ENCODE measurements at regions not wholly inside any gene's neighbourhood (a gene's known extent, or its start where the extent isn't known, plus 50 kb on each side); places are given as distances from the start of the nearest gene placed in this dataset.

DNA sequence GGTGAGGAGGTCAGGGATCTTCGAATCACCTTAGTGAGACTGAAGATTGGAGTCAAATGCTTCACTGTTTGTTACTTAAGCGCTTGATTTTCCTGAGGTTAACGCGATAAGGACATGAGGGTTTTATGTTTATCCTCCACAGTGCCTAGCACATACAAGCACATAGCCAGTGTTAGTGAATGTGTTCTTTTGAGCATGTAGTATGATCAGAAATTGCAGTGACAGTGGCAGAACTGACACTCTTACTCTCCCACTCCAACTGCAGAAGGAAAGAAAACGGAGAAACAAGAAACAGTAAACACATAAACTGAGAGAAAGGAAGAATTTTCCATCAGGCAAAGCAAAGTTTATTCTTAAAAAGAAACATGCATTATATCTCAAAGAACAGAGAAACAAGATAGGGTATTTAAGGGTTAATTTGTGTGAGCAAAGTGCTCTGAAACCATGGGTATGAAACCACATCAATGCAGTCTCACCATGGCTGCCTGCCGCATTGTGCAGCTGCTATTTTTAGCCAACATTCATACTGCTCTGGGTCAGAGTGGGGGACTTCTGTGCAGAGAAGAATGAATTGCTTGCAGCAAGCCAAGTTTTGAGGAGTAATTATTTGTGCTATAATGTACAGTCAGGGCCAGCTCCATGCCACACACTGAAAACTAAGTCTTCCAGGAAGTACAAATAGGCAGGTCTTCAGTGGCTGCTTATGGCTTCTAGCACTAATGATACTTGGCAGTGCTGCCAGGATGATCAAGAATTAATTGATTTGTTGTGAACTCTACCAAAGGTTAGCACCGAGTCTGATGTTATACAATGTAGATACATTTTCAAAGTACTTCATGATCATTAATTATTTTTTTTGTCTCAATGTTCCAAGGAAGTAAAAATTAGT is 152.0 kb downstream of the MACC1 start:
- H3K4me1 ChIP-seq (ENCODE audit: insufficient read depth, low read length, poor library complexity, severe bottlenecking): peaks cover 25% of the 10 kb centered on the region
- peak overlapping the region; percentile 72 for H3K4me2 ChIP-seq (ENCODE audit: low read depth, low read length, poor library complexity, severe bottlenecking)
- peak overlapping the region; percentile 62 for H3K9ac ChIP-seq (ENCODE audit: low read depth, low read length, poor library complexity, severe bottlenecking)
- peak overlapping the region; percentile 63 for H3K4me3 ChIP-seq (ENCODE audit: low read length, poor library complexity, severe bottlenecking)
- no peaks in the 10 kb centered on the region for H3K79me2 ChIP-seq (ENCODE audit: insufficient read depth, low read length)
- H3K9me3 ChIP-seq (ENCODE audit: insufficient read depth, low read depth, low read length): peaks cover 10% of the 10 kb centered on the region; the same call in 1 of the 2 replicates
- TF ChIP-seq, protein P1, sequence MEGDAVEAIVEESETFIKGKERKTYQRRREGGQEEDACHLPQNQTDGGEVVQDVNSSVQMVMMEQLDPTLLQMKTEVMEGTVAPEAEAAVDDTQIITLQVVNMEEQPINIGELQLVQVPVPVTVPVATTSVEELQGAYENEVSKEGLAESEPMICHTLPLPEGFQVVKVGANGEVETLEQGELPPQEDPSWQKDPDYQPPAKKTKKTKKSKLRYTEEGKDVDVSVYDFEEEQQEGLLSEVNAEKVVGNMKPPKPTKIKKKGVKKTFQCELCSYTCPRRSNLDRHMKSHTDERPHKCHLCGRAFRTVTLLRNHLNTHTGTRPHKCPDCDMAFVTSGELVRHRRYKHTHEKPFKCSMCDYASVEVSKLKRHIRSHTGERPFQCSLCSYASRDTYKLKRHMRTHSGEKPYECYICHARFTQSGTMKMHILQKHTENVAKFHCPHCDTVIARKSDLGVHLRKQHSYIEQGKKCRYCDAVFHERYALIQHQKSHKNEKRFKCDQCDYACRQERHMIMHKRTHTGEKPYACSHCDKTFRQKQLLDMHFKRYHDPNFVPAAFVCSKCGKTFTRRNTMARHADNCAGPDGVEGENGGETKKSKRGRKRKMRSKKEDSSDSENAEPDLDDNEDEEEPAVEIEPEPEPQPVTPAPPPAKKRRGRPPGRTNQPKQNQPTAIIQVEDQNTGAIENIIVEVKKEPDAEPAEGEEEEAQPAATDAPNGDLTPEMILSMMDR (conservative IDR thresholded peaks at IDR 0.05; ENCODE audit: low read length): no peak
- TF ChIP-seq EZH2phosphoT487 (IDR thresholded peaks at IDR 0.05; ENCODE audit: borderline replicate concordance): no peak
- H3F3A ChIP-seq (ENCODE audit: low read depth): peaks cover 9% of the 10 kb centered on the region
- H3K27me3 ChIP-seq (ENCODE audit: insufficient read depth, low read length, poor library complexity, severe bottlenecking): no peaks in the 10 kb centered on the region
- no peaks in the 10 kb centered on the region for H3K36me3 ChIP-seq (ENCODE audit: insufficient read depth, low read length)
- H3K9me2 ChIP-seq (replicated peaks; ENCODE audit: low read depth, low read length): no peaks in the 10 kb centered on the region
- no peaks in the 10 kb centered on the region for H4K20me1 ChIP-seq (ENCODE audit: insufficient read depth, low read length, poor library complexity, severe bottlenecking)
- peak overlapping the region; percentile 87 for H2AFZ ChIP-seq (ENCODE audit: low read length)

DNA sequence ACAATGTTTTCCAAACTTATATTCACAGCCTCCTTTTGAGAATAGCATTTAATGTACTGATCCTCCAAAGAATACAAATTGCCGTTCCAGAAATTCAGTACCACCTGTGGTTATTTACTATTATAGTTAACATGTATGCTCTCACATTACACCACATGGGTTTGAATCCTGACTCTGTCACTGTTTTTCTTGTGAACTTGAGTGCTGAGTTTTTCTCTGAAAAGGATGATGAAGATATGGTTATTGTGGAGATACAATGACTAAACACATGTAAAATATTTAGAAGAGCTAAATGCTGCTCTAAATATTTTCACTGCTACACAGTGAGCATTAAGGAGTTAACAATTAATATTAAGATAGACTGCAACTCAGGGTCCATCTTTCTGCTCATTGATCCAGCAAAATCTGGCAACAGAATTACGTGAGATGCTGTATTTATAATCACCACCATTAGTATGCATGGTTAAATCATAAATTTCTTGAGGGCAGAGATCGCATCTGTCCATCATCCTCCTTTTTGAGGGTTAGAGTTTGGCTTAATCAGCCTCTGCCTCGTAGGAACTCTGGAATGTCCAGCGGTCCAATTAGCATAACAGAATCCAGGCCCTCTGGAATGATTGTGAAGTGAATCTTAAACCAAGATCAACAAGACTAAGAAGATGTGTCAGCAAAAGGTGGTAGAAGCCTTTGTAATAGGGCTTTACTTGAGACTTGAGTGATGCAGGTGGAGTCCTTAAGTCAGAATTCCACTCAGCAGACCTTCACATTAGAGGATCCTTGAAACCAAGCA is 152.8 kb downstream of the MACC1 start:
- TF ChIP-seq, protein P1 (conservative IDR thresholded peaks at IDR 0.05; ENCODE audit: low read length): no peak
- TF ChIP-seq EZH2phosphoT487 (IDR thresholded peaks at IDR 0.05; ENCODE audit: borderline replicate concordance): no peak
- Histone ChIP-seq H3K9ac (ENCODE audit: low read depth, low read length, poor library complexity, severe bottlenecking) (peak overlapping the region; percentile 62), H3F3A (ENCODE audit: low read depth) (peaks cover 9% of the 10 kb centered on the region), H3K36me3 (ENCODE audit: insufficient read depth, low read length) (no peaks in the 10 kb centered on the region), H3K4me3 (ENCODE audit: low read length, poor library complexity, severe bottlenecking) (peak overlapping the region; percentile 63), H3K9me3 (ENCODE audit: insufficient read depth, low read depth, low read length) (peaks cover 10% of the 10 kb centered on the region; the same call in 1 of the 2 replicates), H3K4me1 (ENCODE audit: insufficient read depth, low read length, poor library complexity, severe bottlenecking) (peaks cover 25% of the 10 kb centered on the region), H3K9me2 (replicated peaks; ENCODE audit: low read depth, low read length) (no peaks in the 10 kb centered on the region), H3K4me2 (ENCODE audit: low read depth, low read length, poor library complexity, severe bottlenecking) (peak overlapping the region; percentile 72), H4K20me1 (ENCODE audit: insufficient read depth, low read length, poor library complexity, severe bottlenecking) (no peaks in the 10 kb centered on the region), H3K79me2 (ENCODE audit: insufficient read depth, low read length) (no peaks in the 10 kb centered on the region), H3K27me3 (ENCODE audit: insufficient read depth, low read length, poor library complexity, severe bottlenecking) (no peaks in the 10 kb centered on the region), H2AFZ (ENCODE audit: low read length) (peak overlapping the region; percentile 87)

DNA sequence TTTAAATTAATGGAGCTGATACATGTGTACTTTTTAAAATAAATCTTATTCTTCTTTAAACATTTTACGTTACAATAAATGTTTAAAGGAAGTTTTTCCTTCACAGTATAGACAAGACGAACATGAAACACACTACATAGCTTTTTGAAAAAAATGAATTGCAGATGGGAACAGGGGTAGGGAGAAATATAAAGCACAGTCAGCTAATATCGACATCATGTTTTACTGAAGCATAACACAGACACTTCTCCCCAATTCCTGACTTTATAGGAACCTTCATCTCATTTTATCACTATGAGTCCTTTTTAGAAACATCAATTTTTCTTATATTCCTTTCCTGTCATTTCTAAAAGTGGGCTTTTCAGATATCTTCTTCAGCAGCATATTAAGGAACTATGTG is 153.5 kb downstream of the MACC1 start:
- no peaks in the 10 kb centered on the region for H3K79me2 ChIP-seq (ENCODE audit: insufficient read depth, low read length)
- H3K36me3 ChIP-seq (ENCODE audit: insufficient read depth, low read length): no peaks in the 10 kb centered on the region
- H3K9me3 ChIP-seq (ENCODE audit: insufficient read depth, low read depth, low read length): peaks cover 10% of the 10 kb centered on the region; the same call in 1 of the 2 replicates
- no peaks in the 10 kb centered on the region for H3K27me3 ChIP-seq (ENCODE audit: insufficient read depth, low read length, poor library complexity, severe bottlenecking)
- peaks cover 9% of the 10 kb centered on the region for H3F3A ChIP-seq (ENCODE audit: low read depth)
- no peak overlapping the region for H3K4me3 ChIP-seq (ENCODE audit: low read length, poor library complexity, severe bottlenecking)
- no peaks in the 10 kb centered on the region for H3K9me2 ChIP-seq (replicated peaks; ENCODE audit: low read depth, low read length)
- H3K4me1 ChIP-seq (ENCODE audit: insufficient read depth, low read length, poor library complexity, severe bottlenecking): peaks cover 25% of the 10 kb centered on the region
- H2AFZ ChIP-seq (ENCODE audit: low read length): peak overlapping the region; percentile 87; the same call in 1 of the 2 replicates
- no peak for TF ChIP-seq EZH2phosphoT487 (IDR thresholded peaks at IDR 0.05; ENCODE audit: borderline replicate concordance)
- TF ChIP-seq, protein P1 (conservative IDR thresholded peaks at IDR 0.05; ENCODE audit: low read length): no peak
- H3K4me2 ChIP-seq (ENCODE audit: low read depth, low read length, poor library complexity, severe bottlenecking): no peak overlapping the region
- no peak overlapping the region for H3K9ac ChIP-seq (ENCODE audit: low read depth, low read length, poor library complexity, severe bottlenecking)
- no peaks in the 10 kb centered on the region for H4K20me1 ChIP-seq (ENCODE audit: insufficient read depth, low read length, poor library complexity, severe bottlenecking)

All from Loucy (cell line).